HepG2 (cell line): ENCODE measurements at regions not wholly inside any gene's neighbourhood (a gene's known extent, or its start where the extent isn't known, plus 50 kb on each side); places are given as distances from the start of the nearest gene placed in this dataset.

Experiments used
- ATAC-seq: fragments of 200-7000 bp; cut with Tn5 transposase; 3 replicates; pipeline ENCODE4 v1.9.1; 2020; ENCODE audit warnings: mild to moderate bottlenecking, moderate library complexity
- BruUV-seq: library from RNA; stranded (reverse); fragments of 400-500 nt; replicated peaks from 2 replicates; lab custom pipeline; 2021; lab: Mats Ljungman, UMichigan
- CTCF ChIA-PET: fragments of 300-600 bp; formaldehyde crosslinking; extraction: SDS; loops from one replicate; lab custom pipeline; 2021; ENCODE audit warnings: low total read pairs, inconsistent platforms, low intra/inter-chr PET ratio; lab: Yijun Ruan, JAX
- POLR2A ChIA-PET: fragments of 350-600 bp; sonication (Branson Sonifier 250); formaldehyde crosslinking; loops from one replicate; lab custom pipeline; 2020; ENCODE audit warnings: antibody characterized with exemption, inconsistent platforms; lab: Yijun Ruan, JAX
- DNase-seq: peaks from one replicate; pipeline ENCODE4 v3.0.0-alpha.2; 2015; ENCODE audit warnings: low spot score
- FAIRE-seq: peaks from 3 replicates; lab custom pipeline; 2011; peaks lifted over from hg19 to GRCh38; lab: Jason Lieb, UNC
- H2AFZ ChIP-seq: one replicate; pipeline ENCODE4 v1.6.1; 2011; ENCODE audit warnings: low read length, inconsistent platforms
- H3K27ac ChIP-seq: fragments of 300-600 bp; 3 replicates; pipeline ENCODE4 v1.8.0; 2011; ENCODE audit warnings: mixed run types, mild to moderate bottlenecking, mixed read lengths, low read length, inconsistent platforms; ENCODE audit not compliant: insufficient read depth; ENCODE audit errors: extremely low read length
- H3K27me3 ChIP-seq, 2 experiments: fragments of 200-600 bp in 1 of 2; 2 replicates in 1 of 2; 3 replicates in 1 of 2; pipeline versions ENCODE4 v1.6.0 to v1.8.0; 2011; ENCODE audit warnings: low read length in 2 of 2, mild to moderate bottlenecking in 2 of 2, moderate library complexity in 2 of 2, inconsistent platforms in 1 of 2; ENCODE audit not compliant: insufficient read depth in 2 of 2, control insufficient read depth in 1 of 2
- H3K36me3 ChIP-seq, 2 experiments: fragments of 200-600 bp in 1 of 2; replicated peaks in 1 of 2; 2 replicates in 1 of 2; 3 replicates in 1 of 2; pipeline versions ENCODE4 v1.5.1 to v1.8.0; 2011; ENCODE audit warnings: low read length in 2 of 2, inconsistent platforms in 1 of 2; ENCODE audit not compliant: insufficient read depth in 2 of 2, control insufficient read depth in 1 of 2
- H3K4me1 ChIP-seq: 2 replicates; pipeline ENCODE4 v1.5.1; 2012; ENCODE audit warnings: low read length, inconsistent platforms; ENCODE audit not compliant: insufficient read depth
- H3K4me2 ChIP-seq: 2 replicates; pipeline ENCODE4 v1.6.0; 2011; ENCODE audit warnings: low read depth, low read length, inconsistent platforms
- H3K4me3 ChIP-seq, 3 experiments: fragments of 200-600 bp in 1 of 3; sonication (generic), shearing (Covaris generic) in 1 of 3; replicated peaks in 1 of 3; 2 replicates each; pipeline ENCODE4 v1.5.1; 2011 to 2016; ENCODE audit warnings: low read length in 3 of 3, inconsistent platforms in 2 of 3, low read depth in 2 of 3, mild to moderate bottlenecking in 2 of 3, control low read depth in 1 of 3, mixed read lengths in 1 of 3; ENCODE audit not compliant: insufficient read depth in 1 of 3
- H3K79me2 ChIP-seq: one replicate; pipeline ENCODE4 v1.6.1; 2011; ENCODE audit warnings: low read length, inconsistent platforms; ENCODE audit not compliant: insufficient read depth
- H3K9ac ChIP-seq: 2 replicates; pipeline ENCODE4 v1.6.0; 2011; ENCODE audit warnings: mild to moderate bottlenecking, low read depth, low read length, inconsistent platforms; ENCODE audit not compliant: insufficient read depth
- H3K9me3 ChIP-seq: 2 replicates; pipeline ENCODE4 v1.5.1; 2012; ENCODE audit warnings: mild to moderate bottlenecking, low read length
- H4K20me1 ChIP-seq: 2 replicates; pipeline ENCODE4 v1.6.0; 2011; ENCODE audit warnings: inconsistent platforms, mild to moderate bottlenecking, low read length, moderate library complexity; ENCODE audit not compliant: insufficient read depth
- ARNT2 ChIP-seq: sonication (generic); formaldehyde crosslinking; IDR thresholded peaks from 2 replicates; pipeline ENCODE4 v1.8.0; 2022; ENCODE audit warnings: mild to moderate bottlenecking, low read depth, missing genetic modification reagents, moderate library complexity
- KAT7 ChIP-seq: IDR thresholded peaks from 2 replicates; pipeline ENCODE4 v1.6.1; 2018; ENCODE audit warnings: borderline replicate concordance, missing compliant biosample characterization
- KDM6A ChIP-seq: IDR thresholded peaks from 2 replicates; pipeline ENCODE4 v1.6.1; 2016; ENCODE audit warnings: low read depth
- MTF2 ChIP-seq: sonication (generic); formaldehyde crosslinking; IDR thresholded peaks from 2 replicates; pipeline ENCODE4 v1.5.0; 2020; ENCODE audit warnings: missing genetic modification reagents, borderline replicate concordance
- NR1H2 ChIP-seq: sonication (generic); formaldehyde crosslinking; IDR thresholded peaks from 2 replicates; pipeline ENCODE4 v1.8.1; 2022; ENCODE audit warnings: low read depth, missing genetic modification reagents, borderline replicate concordance
- SIN3A ChIP-seq: IDR thresholded peaks from 2 replicates; pipeline ENCODE4 v1.6.1; 2011; ENCODE audit warnings: low read depth, mild to moderate bottlenecking, control low read depth, low read length, borderline replicate concordance
- TBP ChIP-seq: sonication (generic); formaldehyde crosslinking; IDR thresholded peaks from 2 replicates; pipeline ENCODE4 v1.5.0; 2020; ENCODE audit warnings: missing genetic modification reagents
- U2AF2 ChIP-seq: fragments of 200-400 bp; formaldehyde crosslinking; IDR thresholded peaks from 2 replicates; pipeline ENCODE4 v1.6.1; 2017; ENCODE audit warnings: low read depth, mild to moderate bottlenecking, low read length
- ZBTB8A ChIP-seq: sonication (generic); formaldehyde crosslinking; IDR thresholded peaks from 2 replicates; pipeline ENCODE4 v1.4.0; 2020; ENCODE audit warnings: mild to moderate bottlenecking, low read depth, missing genetic modification reagents, borderline replicate concordance
- ZNF143 ChIP-seq: sonication (generic); formaldehyde crosslinking; IDR thresholded peaks from 2 replicates; pipeline ENCODE4 v1.4.0; 2020; ENCODE audit warnings: missing genetic modification reagents
- ZNF354B ChIP-seq: sonication (generic); formaldehyde crosslinking; IDR thresholded peaks from 2 replicates; pipeline ENCODE4 v1.8.0; 2022; ENCODE audit warnings: mild to moderate bottlenecking, missing genetic modification reagents
- ZNF564 ChIP-seq: sonication (generic); formaldehyde crosslinking; IDR thresholded peaks from 2 replicates; pipeline ENCODE4 v1.8.1; 2023; ENCODE audit warnings: mild to moderate bottlenecking, missing genetic modification reagents
- ZSCAN9 ChIP-seq: IDR thresholded peaks from 2 replicates; pipeline ENCODE4 v1.6.1; 2016; ENCODE audit warnings: borderline replicate concordance
- in situ Hi-C: cut with HindIII; loops from 2 replicates; pipeline ENCODE4 v1.10.0; 2017; ENCODE audit warnings: low pct_unique_long_range_greater_than_20kb; ENCODE audit not compliant: extremely low pct_ligation_motif_present
- intact Hi-C: fragments of 100-400 bp; cut with micrococcal nuclease; formaldehyde crosslinking; loops from one replicate; pipeline ENCODE4 v1.10.0; 2022; ENCODE audit not compliant: unreplicated experiment
- TF ChIP-seq, protein P1 (sequence below): sonication (generic); formaldehyde crosslinking; IDR thresholded peaks from 2 replicates; pipeline ENCODE4 v1.4.0; 2020; ENCODE audit warnings: mild to moderate bottlenecking, missing genetic modification reagents
- TF ChIP-seq, protein P2 (sequence below): IDR thresholded peaks from 2 replicates; pipeline ENCODE4 v1.6.1; 2016; ENCODE audit warnings: missing genetic modification reagents, missing compliant biosample characterization
- TF ChIP-seq, protein P3 (sequence below): sonication (generic); formaldehyde crosslinking; IDR thresholded peaks from 2 replicates; pipeline ENCODE4 v1.4.0; 2020; ENCODE audit warnings: mild to moderate bottlenecking, missing genetic modification reagents
- TF ChIP-seq, protein P4 (sequence below): sonication (generic); formaldehyde crosslinking; IDR thresholded peaks from 2 replicates; pipeline ENCODE4 v1.5.0; 2020; ENCODE audit warnings: mild to moderate bottlenecking, missing genetic modification reagents, borderline replicate concordance
- TF ChIP-seq, protein P5 (sequence below): sonication (generic); formaldehyde crosslinking; IDR thresholded peaks from 2 replicates; pipeline ENCODE4 v1.8.1; 2023; ENCODE audit warnings: mild to moderate bottlenecking, missing genetic modification reagents

DNA sequence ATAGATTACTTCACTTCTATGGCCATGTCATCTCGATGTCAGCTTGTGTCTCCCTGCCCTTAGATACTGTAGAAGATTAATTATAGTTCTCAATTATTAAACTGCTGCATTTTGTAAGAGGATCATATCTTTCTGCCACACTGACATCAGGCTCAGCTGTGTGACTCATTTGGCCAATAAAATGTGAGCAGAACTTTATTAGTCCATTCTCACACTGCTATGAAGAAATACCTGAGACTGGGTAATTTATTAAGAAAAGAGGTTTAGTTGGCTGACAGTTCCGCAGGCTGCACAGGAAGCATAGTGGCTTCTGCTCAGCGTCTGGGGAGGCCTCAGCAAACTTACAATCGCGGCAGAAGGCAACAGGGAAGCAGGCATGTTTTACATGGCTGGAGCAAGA lies 290.4 kb downstream of the RAD51AP2 start (continued):
- TF ChIP-seq, protein P1, sequence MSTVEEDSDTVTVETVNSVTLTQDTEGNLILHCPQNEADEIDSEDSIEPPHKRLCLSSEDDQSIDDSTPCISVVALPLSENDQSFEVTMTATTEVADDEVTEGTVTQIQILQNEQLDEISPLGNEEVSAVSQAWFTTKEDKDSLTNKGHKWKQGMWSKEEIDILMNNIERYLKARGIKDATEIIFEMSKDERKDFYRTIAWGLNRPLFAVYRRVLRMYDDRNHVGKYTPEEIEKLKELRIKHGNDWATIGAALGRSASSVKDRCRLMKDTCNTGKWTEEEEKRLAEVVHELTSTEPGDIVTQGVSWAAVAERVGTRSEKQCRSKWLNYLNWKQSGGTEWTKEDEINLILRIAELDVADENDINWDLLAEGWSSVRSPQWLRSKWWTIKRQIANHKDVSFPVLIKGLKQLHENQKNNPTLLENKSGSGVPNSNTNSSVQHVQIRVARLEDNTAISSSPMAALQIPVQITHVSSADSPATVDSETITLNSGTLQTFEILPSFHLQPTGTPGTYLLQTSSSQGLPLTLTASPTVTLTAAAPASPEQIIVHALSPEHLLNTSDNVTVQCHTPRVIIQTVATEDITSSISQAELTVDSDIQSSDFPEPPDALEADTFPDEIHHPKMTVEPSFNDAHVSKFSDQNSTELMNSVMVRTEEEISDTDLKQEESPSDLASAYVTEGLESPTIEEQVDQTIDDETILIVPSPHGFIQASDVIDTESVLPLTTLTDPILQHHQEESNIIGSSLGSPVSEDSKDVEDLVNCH (CRISPR knock-in tag): no peak

DNA sequence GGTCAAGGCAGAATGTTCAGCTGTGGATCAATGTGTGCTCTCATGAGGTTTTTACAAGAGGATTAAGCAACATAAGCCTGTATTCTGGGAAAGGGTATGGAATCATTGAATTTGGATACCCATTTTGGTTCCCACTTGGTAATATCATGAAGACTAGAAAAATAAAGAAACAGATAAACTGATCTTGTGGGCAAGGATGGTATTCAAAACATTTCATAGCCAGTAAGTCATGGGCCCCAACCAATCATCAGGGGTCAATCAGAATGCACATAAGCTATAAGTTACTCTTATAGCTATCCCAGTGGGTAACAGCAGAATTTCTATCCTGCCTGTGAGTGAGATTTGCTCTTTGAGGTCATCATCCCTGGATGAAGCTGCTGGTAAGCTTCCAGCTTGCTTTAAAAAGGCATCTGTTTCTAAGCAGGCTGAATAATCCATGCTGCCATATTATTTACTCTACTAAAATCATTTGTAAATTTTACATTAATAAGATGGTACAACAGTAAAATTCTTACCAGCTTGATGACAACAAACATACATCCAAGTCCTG lies 291.2 kb downstream of the RAD51AP2 start:
- Histone ChIP-seq H3K79me2 (no peaks in the 10 kb centered on the region), H3K27me3 (no peaks in the 10 kb centered on the region), H3K4me1 (no peaks in the 10 kb centered on the region), H3K4me2 (no peak overlapping the region), H4K20me1 (no peaks in the 10 kb centered on the region), H2AFZ (no peak overlapping the region), H3K27ac (no peak overlapping the region), H3K36me3 (no peaks in the 10 kb centered on the region), H3K4me3 (no peak overlapping the region), H3K9ac (no peak overlapping the region), H3K9me3 (no peaks in the 10 kb centered on the region)
- intact Hi-C loops: no loop called here
- ATAC-seq (no peak), FAIRE-seq (no peak), DNase-seq (no peak)
- POLR2A ChIA-PET: no interaction called here
- TF ChIP-seq ZNF564 (no peak), ZNF143 (CRISPR knock-in tag) (no peak), NR1H2 (CRISPR knock-in tag) (no peak), TBP (CRISPR knock-in tag) (no peak), KDM6A (CRISPR knock-in tag) (no peak), ARNT2 (CRISPR knock-in tag) (no peak), SIN3A (no peak), ZBTB8A (CRISPR knock-in tag) (no peak), KAT7 (CRISPR knock-in tag) (no peak), ZNF354B (no peak), MTF2 (no peak), ZSCAN9 (CRISPR knock-in tag) (no peak), U2AF2 (no peak)
- TF ChIP-seq, protein P2, sequence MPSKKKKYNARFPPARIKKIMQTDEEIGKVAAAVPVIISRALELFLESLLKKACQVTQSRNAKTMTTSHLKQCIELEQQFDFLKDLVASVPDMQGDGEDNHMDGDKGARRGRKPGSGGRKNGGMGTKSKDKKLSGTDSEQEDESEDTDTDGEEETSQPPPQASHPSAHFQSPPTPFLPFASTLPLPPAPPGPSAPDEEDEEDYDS (CRISPR knock-in tag): no peak
- TF ChIP-seq, protein P3, sequence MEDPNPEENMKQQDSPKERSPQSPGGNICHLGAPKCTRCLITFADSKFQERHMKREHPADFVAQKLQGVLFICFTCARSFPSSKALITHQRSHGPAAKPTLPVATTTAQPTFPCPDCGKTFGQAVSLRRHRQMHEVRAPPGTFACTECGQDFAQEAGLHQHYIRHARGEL (CRISPR knock-in tag): no peak
- TF ChIP-seq, protein P4, sequence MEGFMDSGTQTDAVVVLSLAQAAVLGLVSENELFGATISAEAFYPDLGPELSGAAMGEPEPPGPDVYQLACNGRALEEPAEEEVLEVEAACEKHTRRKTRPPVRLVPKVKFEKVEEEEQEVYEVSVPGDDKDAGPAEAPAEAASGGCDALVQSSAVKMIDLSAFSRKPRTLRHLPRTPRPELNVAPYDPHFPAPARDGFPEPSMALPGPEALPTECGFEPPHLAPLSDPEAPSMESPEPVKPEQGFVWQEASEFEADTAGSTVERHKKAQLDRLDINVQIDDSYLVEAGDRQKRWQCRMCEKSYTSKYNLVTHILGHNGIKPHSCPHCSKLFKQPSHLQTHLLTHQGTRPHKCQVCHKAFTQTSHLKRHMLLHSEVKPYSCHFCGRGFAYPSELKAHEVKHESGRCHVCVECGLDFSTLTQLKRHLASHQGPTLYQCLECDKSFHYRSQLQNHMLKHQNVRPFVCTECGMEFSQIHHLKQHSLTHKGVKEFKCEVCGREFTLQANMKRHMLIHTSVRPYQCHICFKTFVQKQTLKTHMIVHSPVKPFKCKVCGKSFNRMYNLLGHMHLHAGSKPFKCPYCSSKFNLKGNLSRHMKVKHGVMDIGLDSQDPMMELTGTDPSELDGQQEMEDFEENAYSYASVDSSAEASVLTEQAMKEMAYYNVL (CRISPR knock-in tag): no peak
- TF ChIP-seq, protein P5, sequence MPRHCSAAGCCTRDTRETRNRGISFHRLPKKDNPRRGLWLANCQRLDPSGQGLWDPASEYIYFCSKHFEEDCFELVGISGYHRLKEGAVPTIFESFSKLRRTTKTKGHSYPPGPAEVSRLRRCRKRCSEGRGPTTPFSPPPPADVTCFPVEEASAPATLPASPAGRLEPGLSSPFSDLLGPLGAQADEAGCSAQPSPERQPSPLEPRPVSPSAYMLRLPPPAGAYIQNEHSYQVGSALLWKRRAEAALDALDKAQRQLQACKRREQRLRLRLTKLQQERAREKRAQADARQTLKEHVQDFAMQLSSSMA (CRISPR knock-in tag): no peak
- TF ChIP-seq, all 625 proteins: peak for 0
- no TSS peak for BruUV-seq
- in situ Hi-C loops: no loop called here
- CTCF ChIA-PET: no interaction called here
